HG03103 (cell line): ENCODE measurements at regions not wholly inside any gene's neighbourhood (a gene's known extent, or its start where the extent isn't known, plus 50 kb on each side); places are given as distances from the start of the nearest gene placed in this dataset.

ENCODE experiments used
- ATAC-seq: cut with Tn5 transposase; IDR thresholded peaks from one replicate; pipeline ENCODE4 v1.9.1; 2021; ENCODE audit warnings: low read depth; ENCODE audit not compliant: unreplicated experiment

GRCh38 chr11:37407461-37407860 lies 809.4 kb upstream of the RAG2 start:
- no peak for ATAC-seq

DNA sequence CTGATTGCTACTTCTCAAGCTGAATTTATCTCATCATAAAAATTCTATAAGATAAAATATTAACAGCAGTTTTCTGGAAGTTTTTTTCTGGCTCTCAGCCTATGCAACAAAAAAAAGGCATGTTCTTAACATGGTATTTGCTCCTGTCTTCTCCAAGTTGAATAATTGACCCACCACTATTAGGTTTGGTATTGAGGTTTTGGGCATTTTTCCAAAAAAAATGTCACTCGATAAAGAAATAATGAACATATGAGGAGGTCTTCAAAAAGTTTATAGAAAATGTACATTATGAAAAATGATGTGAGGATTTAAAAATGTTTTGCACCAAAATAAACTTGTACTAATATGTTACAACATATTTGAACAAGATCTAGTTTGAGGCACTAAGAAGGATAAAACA lies 808.6 kb upstream of the RAG2 start:
- ATAC-seq, result no peak

GRCh38 chr11:37404231-37404630 lies 806.2 kb upstream of the RAG2 start:
- ATAC-seq, result no peak

- ATAC-seq, result no peak
These were observed 804.6 kb upstream of the RAG2 start for GRCh38 chr11:37402663-37403062.

GRCh38 chr11:37394236-37394870 lies 796.3 kb upstream of the RAG2 start:
- ATAC-seq, result no peak

GRCh38 chr11:37391615-37392014 lies 793.6 kb upstream of the RAG2 start:
- ATAC-seq, result no peak

- ATAC-seq, result no peak
These were observed 792.6 kb upstream of the RAG2 start for GRCh38 chr11:37390576-37391083.

GRCh38 chr11:37378958-37379357 lies 780.9 kb upstream of the RAG2 start:
- no peak for ATAC-seq

GRCh38 chr11:37372667-37373066 lies 774.6 kb upstream of the RAG2 start:
- no peak for ATAC-seq

GRCh38 chr11:37371346-37371970 lies 773.4 kb upstream of the RAG2 start:
- no peak for ATAC-seq

GRCh38 chr11:37370817-37371216 lies 772.8 kb upstream of the RAG2 start:
- ATAC-seq, result no peak

DNA sequence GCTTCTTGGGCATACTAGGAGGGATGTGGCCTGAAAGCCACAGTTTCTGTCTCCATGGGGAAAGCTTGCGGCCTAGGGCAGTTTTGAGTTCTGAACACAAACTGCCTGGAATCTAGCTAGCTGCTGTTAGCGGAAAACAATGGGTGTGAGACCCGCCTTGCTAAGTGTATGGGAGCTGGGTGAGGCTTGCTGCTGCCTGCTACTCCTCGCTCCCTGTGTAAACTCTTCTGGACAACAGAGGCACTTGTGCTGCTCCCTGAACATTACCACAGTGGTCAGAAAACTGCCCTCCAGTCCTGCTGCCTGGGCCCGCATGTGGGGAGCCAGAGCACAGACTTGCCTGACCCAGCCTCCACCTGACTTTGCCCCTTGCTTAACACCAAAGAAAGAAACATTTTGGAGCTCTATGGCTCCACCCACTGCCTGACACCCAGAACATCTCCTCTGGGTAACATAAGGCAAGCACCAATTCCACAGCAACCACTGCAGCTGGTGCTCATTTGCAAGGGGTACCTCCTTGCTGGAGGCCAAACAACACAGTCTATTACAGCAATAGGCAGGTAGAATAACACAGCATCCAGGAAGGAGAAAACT lies 766.3 kb upstream of the RAG2 start:
- no peak for ATAC-seq

- no peak for ATAC-seq
These were observed 755.2 kb upstream of the RAG2 start for GRCh38 chr11:37353192-37353591.

- no peak for ATAC-seq
These were observed 754.4 kb upstream of the RAG2 start for GRCh38 chr11:37352485-37352884.

GRCh38 chr11:37343290-37343689 lies 745.3 kb upstream of the RAG2 start:
- no peak for ATAC-seq

DNA sequence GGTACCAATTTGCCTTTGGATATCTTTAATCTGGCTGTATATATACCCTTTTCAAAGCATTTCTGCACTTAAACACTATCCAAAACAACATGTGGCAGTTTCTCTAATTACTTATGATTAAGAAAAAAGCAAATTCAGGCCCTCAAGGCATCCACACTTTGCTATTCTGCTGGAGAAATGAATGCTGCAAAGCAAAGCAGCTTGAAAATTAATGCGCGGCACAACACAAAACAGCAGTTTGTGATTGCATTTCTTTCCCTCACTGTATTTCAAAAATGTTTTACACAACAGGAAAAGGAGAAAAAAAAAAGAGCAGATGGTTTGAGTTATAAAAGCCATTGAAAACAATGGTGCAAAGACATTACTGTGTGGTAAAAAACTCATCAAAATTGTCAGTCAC lies 738.4 kb upstream of the RAG2 start:
- no peak for ATAC-seq

DNA sequence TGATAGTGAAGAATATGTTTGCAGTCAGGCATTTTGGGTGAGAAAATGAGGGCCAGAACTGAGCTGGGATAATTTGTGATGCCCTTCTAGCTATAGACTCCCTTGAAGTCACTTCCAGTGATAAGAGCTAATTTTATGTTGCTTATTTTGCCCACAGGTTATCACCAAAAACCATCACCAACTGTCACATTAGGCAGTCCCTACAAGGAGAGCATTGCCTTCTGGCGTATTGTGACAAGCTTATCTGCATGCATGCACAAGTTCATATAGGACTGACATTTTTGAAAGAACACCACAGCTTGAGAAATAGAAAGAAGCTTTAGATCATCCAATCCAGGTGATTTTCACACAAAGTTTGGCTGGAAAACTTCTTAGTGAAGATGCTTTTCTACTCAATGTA lies 735.3 kb upstream of the RAG2 start:
- ATAC-seq, result no peak

GRCh38 chr11:37323843-37324242 lies 725.8 kb upstream of the RAG2 start:
- ATAC-seq, result no peak

- ATAC-seq, result no peak
These were observed 724.5 kb upstream of the RAG2 start for GRCh38 chr11:37322333-37323194.

DNA sequence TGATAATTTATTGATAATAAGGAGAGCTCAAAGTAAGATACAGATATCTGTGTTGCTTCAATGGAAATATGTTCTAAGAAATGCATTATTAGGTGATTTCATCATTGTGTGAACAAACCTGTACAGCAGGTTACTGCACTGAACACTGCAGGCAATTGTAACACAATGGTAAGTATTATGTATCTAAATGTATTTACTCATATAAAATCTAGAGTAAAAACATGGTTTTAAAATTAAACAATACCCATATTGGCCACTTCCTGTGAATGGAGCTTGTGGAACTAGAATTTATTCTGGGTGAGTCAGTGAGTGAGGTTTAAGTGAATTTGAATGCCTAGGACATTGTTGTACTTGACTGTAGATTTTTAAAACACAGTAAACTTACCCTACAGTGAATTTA lies 722.9 kb upstream of the RAG2 start:
- no peak for ATAC-seq

- ATAC-seq, result no peak
These were observed 719.8 kb upstream of the RAG2 start for GRCh38 chr11:37317803-37318202.
